Psoas muscle (tissue), 7 donors: ENCODE measurements at regions not wholly inside any gene's neighbourhood (a gene's known extent, or its start where the extent isn't known, plus 50 kb on each side); places are given as distances from the start of the nearest gene placed in this dataset.
"Not testable (repeated sequence)": the region's sequence is repeated elsewhere in the genome, so short reads cannot be mapped to it uniquely, and the experiment has no call there.

ENCODE experiments used
- ATAC-seq, 4 donors: fragments of 200-7000 bp; cut with Tn5 transposase; one replicate each; pipeline ENCODE4 v1.9.1; 2020; ENCODE audit warnings: moderate library complexity in 3 of 4, mild to moderate bottlenecking in 2 of 4
- DNase-seq, 2 donors: peaks; one replicate each; pipeline ENCODE4 v3.0.0-alpha.2; 2020
- H3K27ac ChIP-seq: fragments of 200-600 bp; one replicate; pipeline ENCODE4 v1.8.0; 2022
- H3K27me3 ChIP-seq, 3 donors: fragments of 200-600 bp in 1 of 3; one replicate each; pipeline versions ENCODE4 v1.6.1 to v1.8.0; 2013 to 2022; ENCODE audit warnings: low read length in 2 of 3, mild to moderate bottlenecking in 2 of 3, moderate library complexity in 1 of 3; ENCODE audit not compliant: insufficient read depth in 3 of 3
- H3K36me3 ChIP-seq, 2 donors: fragments of 200-600 bp in 1 of 2; one replicate each; pipeline versions ENCODE4 v1.6.1 to v1.8.0; 2013 to 2022; ENCODE audit warnings: low read depth in 1 of 2, mild to moderate bottlenecking in 1 of 2, moderate library complexity in 1 of 2; ENCODE audit not compliant: insufficient read depth in 1 of 2
- H3K4me1 ChIP-seq: fragments of 200-600 bp; one replicate; pipeline ENCODE4 v1.8.0; 2022
- H3K4me3 ChIP-seq: fragments of 200-600 bp; one replicate; pipeline ENCODE4 v1.8.0; 2022; ENCODE audit warnings: mild to moderate bottlenecking
- H3K9me3 ChIP-seq: fragments of 200-600 bp; one replicate; pipeline ENCODE4 v1.8.0; 2022
- WGBS, 3 donors: extraction: QIAGEN DNeasy Blood & Tissue Kit; methylation state at CpG; one replicate each; pipeline versions ENCODE4 v1.1.6 to v1.1.7; 2013; 5-methylcytosine and 5-hydroxymethylcytosine counted together
- intact Hi-C, 2 donors: fragments of 100-400 bp; cut with DNase I; formaldehyde crosslinking; loops; one replicate each; pipeline versions ENCODE4 v1.11.0 to v1.14.2; 2022
- TF ChIP-seq, protein P1 (sequence below): fragments of 200-600 bp; IDR thresholded peaks from one replicate; pipeline ENCODE4 v1.8.0; 2022; ENCODE audit warnings: antibody characterized with exemption
- donor health status: healthy with polysubstance abuse.
- donor health status: DM: no; HTN: no; CAD: no; lungs with moderate emphysema.
- donor health status: Bipolar disorder and iron deficiency.
- donor health status: healthy.
- donor health status: DM: yes; HTN: yes; CAD: no.
- donor health status: DM: no; HTN: no; CAD: no.
- donor health status: DM: yes; HTN: yes; CAD: no.

GRCh38 chr14:34086223-34086757 is 135.4 kb upstream of the EGLN3 start:
- TF ChIP-seq, protein P1, sequence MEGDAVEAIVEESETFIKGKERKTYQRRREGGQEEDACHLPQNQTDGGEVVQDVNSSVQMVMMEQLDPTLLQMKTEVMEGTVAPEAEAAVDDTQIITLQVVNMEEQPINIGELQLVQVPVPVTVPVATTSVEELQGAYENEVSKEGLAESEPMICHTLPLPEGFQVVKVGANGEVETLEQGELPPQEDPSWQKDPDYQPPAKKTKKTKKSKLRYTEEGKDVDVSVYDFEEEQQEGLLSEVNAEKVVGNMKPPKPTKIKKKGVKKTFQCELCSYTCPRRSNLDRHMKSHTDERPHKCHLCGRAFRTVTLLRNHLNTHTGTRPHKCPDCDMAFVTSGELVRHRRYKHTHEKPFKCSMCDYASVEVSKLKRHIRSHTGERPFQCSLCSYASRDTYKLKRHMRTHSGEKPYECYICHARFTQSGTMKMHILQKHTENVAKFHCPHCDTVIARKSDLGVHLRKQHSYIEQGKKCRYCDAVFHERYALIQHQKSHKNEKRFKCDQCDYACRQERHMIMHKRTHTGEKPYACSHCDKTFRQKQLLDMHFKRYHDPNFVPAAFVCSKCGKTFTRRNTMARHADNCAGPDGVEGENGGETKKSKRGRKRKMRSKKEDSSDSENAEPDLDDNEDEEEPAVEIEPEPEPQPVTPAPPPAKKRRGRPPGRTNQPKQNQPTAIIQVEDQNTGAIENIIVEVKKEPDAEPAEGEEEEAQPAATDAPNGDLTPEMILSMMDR, result no peak
- no peaks in the 10 kb centered on the region for H3K36me3 ChIP-seq
- no peak for DNase-seq
- no peaks in the 10 kb centered on the region for H3K9me3 ChIP-seq
- H3K4me3 ChIP-seq, result no peak overlapping the region
- H3K27me3 ChIP-seq, result no peaks in the 10 kb centered on the region
- WGBS, 3 donors, result 98 to 100% (median 98%) methylated on average over 2 of the region's 2 CpGs
- intact Hi-C loops, result loop anchor here in 1 of 2 donors (5.0 kb wide), 1 partner anchor 41 kb away; no protein-coding TSS in a partner anchor
- no peak for ATAC-seq
- H3K27ac ChIP-seq, result no peak overlapping the region
- peaks cover 27% of the 10 kb centered on the region for H3K4me1 ChIP-seq

DNA sequence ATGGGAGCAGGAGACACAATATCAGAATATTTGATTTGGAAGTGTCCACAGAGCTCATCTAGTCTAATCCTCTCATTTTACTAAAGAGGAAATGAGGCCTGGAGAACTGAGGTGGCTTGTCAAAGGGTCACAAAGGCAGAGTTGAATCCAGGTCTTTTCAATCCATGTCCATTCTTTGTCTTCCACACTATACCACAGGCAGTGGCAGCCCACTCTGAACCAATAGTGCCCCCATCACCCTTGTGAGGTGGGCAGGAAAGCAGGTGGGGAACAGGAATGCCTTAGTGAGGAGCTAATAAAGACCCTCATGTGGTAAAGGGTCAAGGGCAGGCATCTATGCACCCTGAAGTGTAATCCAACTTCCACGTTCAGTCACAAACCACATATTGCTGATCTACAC is 134.8 kb upstream of the EGLN3 start:
- WGBS, 3 donors, result 86 to 90% (median 87%) methylated on average over 1 of the region's 1 CpG
- Histone ChIP-seq H3K4me3 (no peak overlapping the region), H3K27me3 (no peaks in the 10 kb centered on the region), H3K27ac (peak overlapping the region; percentile 99), H3K9me3 (no peaks in the 10 kb centered on the region), H3K36me3 (no peaks in the 10 kb centered on the region), H3K4me1 (peaks cover 31% of the 10 kb centered on the region)
- TF ChIP-seq, protein P1, result no peak
- intact Hi-C loops, result loop anchor here in 1 of 2 donors (5.0 kb wide), 1 partner anchor 42 kb away; no protein-coding TSS in a partner anchor
- no peak for ATAC-seq
- no peak for DNase-seq

DNA sequence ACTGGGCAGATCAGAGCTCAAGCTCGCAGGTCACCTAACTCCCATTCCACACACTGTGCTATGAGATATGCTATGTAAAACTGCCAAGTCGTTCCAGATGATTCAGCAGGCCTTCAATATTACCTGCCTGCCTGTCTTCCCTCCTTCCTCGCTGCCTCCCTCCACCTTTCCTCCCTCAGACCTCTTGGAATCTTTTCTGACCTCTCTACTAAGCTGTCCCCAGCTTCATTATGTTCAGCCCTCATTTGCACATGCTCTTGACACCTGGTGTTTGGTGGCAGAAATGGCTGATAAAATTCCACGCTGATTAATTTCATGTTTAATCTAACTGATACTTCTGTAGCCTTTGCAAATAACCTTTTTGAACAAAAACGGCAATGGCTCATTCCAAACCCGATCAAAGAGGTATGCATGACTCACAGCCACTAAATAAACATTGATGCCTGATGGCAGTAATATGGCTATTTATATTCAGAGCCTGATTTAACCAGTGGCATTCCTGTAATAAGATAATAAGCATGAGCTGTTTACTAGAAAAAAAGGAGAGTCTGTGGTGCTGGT is 130.8 kb upstream of the EGLN3 start:
- WGBS, 3 donors, result 33 to 37% (median 34%) methylated on average over 6 of the region's 6 CpGs

DNA sequence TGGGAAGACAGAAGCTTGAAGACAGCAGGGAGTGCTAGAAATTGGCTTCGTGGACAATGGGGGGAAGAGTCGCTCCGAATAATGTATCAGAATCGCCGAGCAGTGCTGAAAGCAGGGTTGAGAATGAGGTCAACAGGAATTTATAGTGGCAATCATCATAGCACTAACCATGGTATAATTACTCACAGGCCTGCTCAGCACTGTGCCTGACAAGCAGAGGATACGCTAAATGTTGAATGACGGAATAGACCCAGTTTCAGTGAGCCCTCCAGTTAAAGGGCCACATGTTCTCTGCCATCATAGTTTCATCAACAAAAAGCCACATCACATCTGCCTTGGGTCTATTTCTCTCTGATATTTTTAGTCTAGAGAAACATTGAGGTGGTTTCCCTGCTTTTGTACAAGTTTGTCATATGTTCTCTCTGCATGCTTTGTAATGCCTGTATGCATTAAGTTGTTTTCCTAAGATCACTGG is 130.3 kb upstream of the EGLN3 start:
- H3K27ac ChIP-seq, result peak overlapping the region; percentile 99
- 22 to 36% (median 26%) methylated on average over 7 of the region's 7 CpGs for WGBS, 3 donors
- intact Hi-C loops, result loop anchor here (1.0 to 5.0 kb wide), 2 partner anchors 21 to 51 kb away; no protein-coding TSS in a partner anchor
- H3K4me1 ChIP-seq, result peaks cover 40% of the 10 kb centered on the region
- no peaks in the 10 kb centered on the region for H3K9me3 ChIP-seq
- H3K27me3 ChIP-seq, result no peaks in the 10 kb centered on the region
- DNase-seq (no peak), ATAC-seq (peak; percentile 89 to 94 (median 92))
- TF ChIP-seq, protein P1, result no peak
- H3K4me3 ChIP-seq, result peak overlapping the region; percentile 49
- no peaks in the 10 kb centered on the region for H3K36me3 ChIP-seq

More for the DNA sequence above, 130.8 kb upstream of the EGLN3 start:
- Histone ChIP-seq H3K4me3 (peak overlapping the region; percentile 49), H3K27ac (peak overlapping the region; percentile 99), H3K36me3 (no peaks in the 10 kb centered on the region), H3K4me1 (peaks cover 40% of the 10 kb centered on the region), H3K27me3 (no peaks in the 10 kb centered on the region), H3K9me3 (no peaks in the 10 kb centered on the region)
- ATAC-seq (peak; percentile 61 to 81 (median 76)), DNase-seq (no peak)
- intact Hi-C loops, result loop anchor here (1.0 to 5.0 kb wide), 2 partner anchors 21 to 51 kb away; no protein-coding TSS in a partner anchor
- TF ChIP-seq, protein P1, result no peak

- H3K4me3 ChIP-seq, DNase-seq, H3K27me3 ChIP-seq, H3K9me3 ChIP-seq, ATAC-seq, H3K27ac ChIP-seq, H3K36me3 ChIP-seq: not testable (repeated sequence)
- WGBS, 3 donors, result 97 to 100% (median 98%) methylated on average over 2 of the region's 4 CpGs
- H3K4me1 ChIP-seq, result peaks cover 33% of the 10 kb centered on the region
- intact Hi-C loops, result loop anchor here in 1 of 2 donors (5.0 kb wide), 1 partner anchor 53 kb away; no protein-coding TSS in a partner anchor
These were observed 128.8 kb upstream of the EGLN3 start for GRCh38 chr14:34079643-34080042.
